Sigmoid colon (tissue), 4 donors: ENCODE measurements at regions not wholly inside any gene's neighbourhood (a gene's known extent, or its start where the extent isn't known, plus 50 kb on each side); places are given as distances from the start of the nearest gene placed in this dataset.

ENCODE experiments used
- CTCF ChIP-seq, 4 experiments: fragments of 450-650 bp in 3 of 4; fragments of 200-600 bp in 1 of 4; IDR thresholded peaks; one replicate each; pipeline ENCODE4 v1.5.1; 2016 to 2019; ENCODE audit warnings: antibody characterized with exemption in 4 of 4, mild to moderate bottlenecking in 3 of 4, moderate library complexity in 2 of 4
- EP300 ChIP-seq, 4 donors: sonication (generic); formaldehyde crosslinking; IDR thresholded peaks; one replicate each; pipeline ENCODE4 v1.6.1; 2017; ENCODE audit warnings: antibody characterized with exemption in 4 of 4
- POLR2A ChIP-seq, 2 donors: fragments of 450-650 bp; IDR thresholded peaks; one replicate each; pipeline ENCODE4 v1.6.1; 2016; ENCODE audit warnings: antibody characterized with exemption in 2 of 2, mild to moderate bottlenecking in 2 of 2, moderate library complexity in 2 of 2
- POLR2AphosphoS5 ChIP-seq, 4 donors: sonication (generic); formaldehyde crosslinking; IDR thresholded peaks; one replicate each; pipeline ENCODE4 v1.6.1; 2017; ENCODE audit warnings: antibody characterized with exemption in 4 of 4

GRCh38 chr12:67928621-67929383 is 60.4 kb upstream of the IFNG-AS1 start:
- TF ChIP-seq CTCF (IDR thresholded peaks at IDR 0.05) (no peak), EP300 (IDR thresholded peaks at IDR 0.05) (no peak), POLR2A (IDR thresholded peaks at IDR 0.05) (no peak), POLR2AphosphoS5 (IDR thresholded peaks at IDR 0.05) (no peak)
